HepG2 (cell line): ENCODE measurements at regions not wholly inside any gene's neighbourhood (a gene's known extent, or its start where the extent isn't known, plus 50 kb on each side); places are given as distances from the start of the nearest gene placed in this dataset.

Experiments used
- ATAC-seq: fragments of 200-7000 bp; cut with Tn5 transposase; 3 replicates; pipeline ENCODE4 v1.9.1; 2020; ENCODE audit warnings: mild to moderate bottlenecking, moderate library complexity
- BruUV-seq: library from RNA; stranded (reverse); fragments of 400-500 nt; replicated peaks from 2 replicates; lab custom pipeline; 2021; lab: Mats Ljungman, UMichigan
- CTCF ChIA-PET: fragments of 300-600 bp; formaldehyde crosslinking; extraction: SDS; loops from one replicate; lab custom pipeline; 2021; ENCODE audit warnings: low total read pairs, inconsistent platforms, low intra/inter-chr PET ratio; lab: Yijun Ruan, JAX
- POLR2A ChIA-PET: fragments of 350-600 bp; sonication (Branson Sonifier 250); formaldehyde crosslinking; loops from one replicate; lab custom pipeline; 2020; ENCODE audit warnings: antibody characterized with exemption, inconsistent platforms; lab: Yijun Ruan, JAX
- DNase-seq: peaks from one replicate; pipeline ENCODE4 v3.0.0-alpha.2; 2015; ENCODE audit warnings: low spot score
- FAIRE-seq: peaks from 3 replicates; lab custom pipeline; 2011; peaks lifted over from hg19 to GRCh38; lab: Jason Lieb, UNC
- H2AFZ ChIP-seq: one replicate; pipeline ENCODE4 v1.6.1; 2011; ENCODE audit warnings: low read length, inconsistent platforms
- H3K27ac ChIP-seq: fragments of 300-600 bp; 3 replicates; pipeline ENCODE4 v1.8.0; 2011; ENCODE audit warnings: mixed run types, mild to moderate bottlenecking, mixed read lengths, low read length, inconsistent platforms; ENCODE audit not compliant: insufficient read depth; ENCODE audit errors: extremely low read length
- H3K27me3 ChIP-seq, 2 experiments: fragments of 200-600 bp in 1 of 2; 2 replicates in 1 of 2; 3 replicates in 1 of 2; pipeline versions ENCODE4 v1.6.0 to v1.8.0; 2011; ENCODE audit warnings: low read length in 2 of 2, mild to moderate bottlenecking in 2 of 2, moderate library complexity in 2 of 2, inconsistent platforms in 1 of 2; ENCODE audit not compliant: insufficient read depth in 2 of 2, control insufficient read depth in 1 of 2
- H3K36me3 ChIP-seq, 2 experiments: fragments of 200-600 bp in 1 of 2; replicated peaks in 1 of 2; 2 replicates in 1 of 2; 3 replicates in 1 of 2; pipeline versions ENCODE4 v1.5.1 to v1.8.0; 2011; ENCODE audit warnings: low read length in 2 of 2, inconsistent platforms in 1 of 2; ENCODE audit not compliant: insufficient read depth in 2 of 2, control insufficient read depth in 1 of 2
- H3K4me1 ChIP-seq: 2 replicates; pipeline ENCODE4 v1.5.1; 2012; ENCODE audit warnings: low read length, inconsistent platforms; ENCODE audit not compliant: insufficient read depth
- H3K4me2 ChIP-seq: 2 replicates; pipeline ENCODE4 v1.6.0; 2011; ENCODE audit warnings: low read depth, low read length, inconsistent platforms
- H3K4me3 ChIP-seq, 3 experiments: fragments of 200-600 bp in 1 of 3; sonication (generic), shearing (Covaris generic) in 1 of 3; replicated peaks in 1 of 3; 2 replicates each; pipeline ENCODE4 v1.5.1; 2011 to 2016; ENCODE audit warnings: low read length in 3 of 3, inconsistent platforms in 2 of 3, low read depth in 2 of 3, mild to moderate bottlenecking in 2 of 3, control low read depth in 1 of 3, mixed read lengths in 1 of 3; ENCODE audit not compliant: insufficient read depth in 1 of 3
- H3K79me2 ChIP-seq: one replicate; pipeline ENCODE4 v1.6.1; 2011; ENCODE audit warnings: low read length, inconsistent platforms; ENCODE audit not compliant: insufficient read depth
- H3K9ac ChIP-seq: 2 replicates; pipeline ENCODE4 v1.6.0; 2011; ENCODE audit warnings: mild to moderate bottlenecking, low read depth, low read length, inconsistent platforms; ENCODE audit not compliant: insufficient read depth
- H3K9me3 ChIP-seq: 2 replicates; pipeline ENCODE4 v1.5.1; 2012; ENCODE audit warnings: mild to moderate bottlenecking, low read length
- H4K20me1 ChIP-seq: 2 replicates; pipeline ENCODE4 v1.6.0; 2011; ENCODE audit warnings: inconsistent platforms, mild to moderate bottlenecking, low read length, moderate library complexity; ENCODE audit not compliant: insufficient read depth
- CSRNP1 ChIP-seq: sonication (generic); formaldehyde crosslinking; IDR thresholded peaks from 2 replicates; pipeline ENCODE4 v1.8.1; 2023; ENCODE audit warnings: mild to moderate bottlenecking, missing genetic modification reagents
- DBP ChIP-seq: sonication (generic); formaldehyde crosslinking; IDR thresholded peaks from 2 replicates; pipeline ENCODE4 v1.4.0; 2020; ENCODE audit warnings: missing genetic modification reagents; ENCODE audit errors: not compliant biosample characterization
- HOXA7 ChIP-seq: sonication (generic); formaldehyde crosslinking; IDR thresholded peaks from 2 replicates; pipeline ENCODE4 v1.8.1; 2022; ENCODE audit warnings: mild to moderate bottlenecking, missing genetic modification reagents, moderate library complexity
- POLR2AphosphoS2 ChIP-seq: IDR thresholded peaks from 2 replicates; pipeline ENCODE4 v1.6.1; 2011; ENCODE audit warnings: low read depth, low read length, improper control_type of control experiment
- RAD51 ChIP-seq: fragments of 450-650 bp; IDR thresholded peaks from 2 replicates; pipeline ENCODE4 v1.6.1; 2016; ENCODE audit warnings: borderline replicate concordance
- RORA ChIP-seq: sonication (generic); formaldehyde crosslinking; IDR thresholded peaks from 2 replicates; pipeline ENCODE4 v1.5.0; 2020; ENCODE audit warnings: mild to moderate bottlenecking, missing genetic modification reagents, moderate library complexity
- TAF15 ChIP-seq: fragments of 200-400 bp; formaldehyde crosslinking; IDR thresholded peaks from one replicate; pipeline ENCODE4 v1.6.1; 2018; ENCODE audit warnings: mild to moderate bottlenecking, low read depth, low read length; ENCODE audit not compliant: poor library complexity, severe bottlenecking
- TFE3 ChIP-seq: IDR thresholded peaks from 2 replicates; pipeline ENCODE4 v1.6.1; 2016
- ZNF460 ChIP-seq: sonication (generic); formaldehyde crosslinking; IDR thresholded peaks from 2 replicates; pipeline ENCODE4 v1.5.1; 2020; ENCODE audit warnings: missing genetic modification reagents, mild to moderate bottlenecking, borderline replicate concordance
- ZNF629 ChIP-seq: sonication (generic); formaldehyde crosslinking; conservative IDR thresholded peaks from 2 replicates; pipeline ENCODE4 v1.5.0; 2020; ENCODE audit warnings: missing genetic modification reagents
- ZNF709 ChIP-seq: sonication (generic); formaldehyde crosslinking; IDR thresholded peaks from 2 replicates; pipeline ENCODE4 v1.5.0; 2020; ENCODE audit warnings: mild to moderate bottlenecking, missing genetic modification reagents
- ZNF775 ChIP-seq: sonication (generic); formaldehyde crosslinking; IDR thresholded peaks from 2 replicates; pipeline ENCODE4 v1.4.0; 2020; ENCODE audit warnings: missing genetic modification reagents, mild to moderate bottlenecking, moderate library complexity, borderline replicate concordance
- ZNF883 ChIP-seq: sonication (generic); formaldehyde crosslinking; IDR thresholded peaks from 2 replicates; pipeline ENCODE4 v1.5.1; 2020; ENCODE audit warnings: mild to moderate bottlenecking, missing genetic modification reagents; ENCODE audit errors: not compliant biosample characterization
- ZSCAN5A ChIP-seq: sonication (generic); formaldehyde crosslinking; IDR thresholded peaks from 2 replicates; pipeline ENCODE4 v1.8.0; 2022; ENCODE audit warnings: mild to moderate bottlenecking, missing genetic modification reagents, borderline replicate concordance
- WGBS: methylation state at CpG from one replicate; pipeline ENCODE4 v1.1.6; 2017; ENCODE audit warnings: low lambda C conversion rate; 5-methylcytosine and 5-hydroxymethylcytosine counted together
- in situ Hi-C: cut with HindIII; loops from 2 replicates; pipeline ENCODE4 v1.10.0; 2017; ENCODE audit warnings: low pct_unique_long_range_greater_than_20kb; ENCODE audit not compliant: extremely low pct_ligation_motif_present
- intact Hi-C: fragments of 100-400 bp; cut with micrococcal nuclease; formaldehyde crosslinking; loops from one replicate; pipeline ENCODE4 v1.10.0; 2022; ENCODE audit not compliant: unreplicated experiment

- Histone ChIP-seq H3K4me2 (no peak overlapping the region), H3K27me3 (no peaks in the 10 kb centered on the region), H3K4me1 (no peaks in the 10 kb centered on the region), H3K4me3 (no peak overlapping the region), H3K36me3 (no peaks in the 10 kb centered on the region), H3K79me2 (no peaks in the 10 kb centered on the region), H2AFZ (no peak overlapping the region), H3K9ac (no peak overlapping the region), H3K9me3 (no peaks in the 10 kb centered on the region), H3K27ac (no peak overlapping the region), H4K20me1 (no peaks in the 10 kb centered on the region)
- no peak for FAIRE-seq
- POLR2A ChIA-PET = no interaction called here
- no TSS peak for BruUV-seq
- ATAC-seq = no peak
- TF ChIP-seq TAF15 (no peak), RAD51 (no peak)
- intact Hi-C loops (no loop called here), in situ Hi-C loops (no loop called here)
- CTCF ChIA-PET = no interaction called here
- no peak for DNase-seq
Measured at GRCh38 chr5:118052503-118052902, 935.8 kb downstream of the DTWD2 start.

GRCh38 chr5:118044169-118044568, 944.2 kb downstream of the DTWD2 start:
- no peak overlapping the region for H3K9ac ChIP-seq
- H3K27me3 ChIP-seq = no peaks in the 10 kb centered on the region
- TF ChIP-seq DBP (CRISPR knock-in tag) (no peak), RORA (CRISPR knock-in tag) (no peak), ZNF883 (CRISPR knock-in tag) (no peak), CSRNP1 (CRISPR knock-in tag) (no peak), POLR2AphosphoS2 (no peak), ZSCAN5A (CRISPR knock-in tag) (no peak), ZNF775 (CRISPR knock-in tag) (no peak), ZNF460 (CRISPR knock-in tag) (no peak), TFE3 (CRISPR knock-in tag) (no peak), ZNF709 (CRISPR knock-in tag) (no peak), ZNF629 (no peak), HOXA7 (CRISPR knock-in tag) (no peak)
- TF ChIP-seq, all 625 proteins: peak for 0
- WGBS = 11% methylated on average over 4 of the region's 4 CpGs
- H3K4me3 ChIP-seq = no peak overlapping the region
- ATAC-seq (no peak), FAIRE-seq (no peak), DNase-seq (no peak)
- ChIA-PET POLR2A (no interaction called here), CTCF (no interaction called here)
- H3K9me3 ChIP-seq = no peaks in the 10 kb centered on the region
- no peak overlapping the region for H2AFZ ChIP-seq
- no peaks in the 10 kb centered on the region for H3K79me2 ChIP-seq
- no peaks in the 10 kb centered on the region for H4K20me1 ChIP-seq
- no peaks in the 10 kb centered on the region for H3K36me3 ChIP-seq
- H3K4me2 ChIP-seq = no peak overlapping the region
- BruUV-seq = no TSS peak
- H3K27ac ChIP-seq = no peak overlapping the region
- no peaks in the 10 kb centered on the region for H3K4me1 ChIP-seq
- intact Hi-C loops (no loop called here), in situ Hi-C loops (no loop called here)
